ENCODE measurements at regions not wholly inside any gene's neighbourhood (a gene's known extent, or its start where the extent isn't known, plus 50 kb on each side); places are given as distances from the start of the nearest gene placed in this dataset.

GRCh38 chr9:71368157-71368556 lies 246.7 kb upstream of the TRPM3 start:
- H3K27ac ChIP-seq: no peak overlapping the region
- no peak for TF ChIP-seq CTCF (conservative IDR thresholded peaks at IDR 0.05)

- TF ChIP-seq CTCF (conservative IDR thresholded peaks at IDR 0.05): no peak
- no peak overlapping the region for H3K27ac ChIP-seq
These were observed 242.9 kb upstream of the TRPM3 start for GRCh38 chr9:71364186-71364955.

GRCh38 chr9:71363286-71363961 lies 242.0 kb upstream of the TRPM3 start:
- no peak for TF ChIP-seq CTCF (conservative IDR thresholded peaks at IDR 0.05)
- H3K27ac ChIP-seq: no peak overlapping the region

GRCh38 chr9:71361357-71361756 lies 239.9 kb upstream of the TRPM3 start:
- TF ChIP-seq CTCF (conservative IDR thresholded peaks at IDR 0.05): no peak
- H3K27ac ChIP-seq: no peak overlapping the region

GRCh38 chr9:71357346-71357745 lies 235.9 kb upstream of the TRPM3 start:
- H3K27ac ChIP-seq: no peak overlapping the region
- no peak for TF ChIP-seq CTCF (conservative IDR thresholded peaks at IDR 0.05)

- no peak overlapping the region for H3K27ac ChIP-seq
- TF ChIP-seq CTCF (conservative IDR thresholded peaks at IDR 0.05): no peak
These were observed 234.5 kb upstream of the TRPM3 start for GRCh38 chr9:71355884-71356283.

GRCh38 chr9:71353720-71354119 lies 232.3 kb upstream of the TRPM3 start:
- TF ChIP-seq CTCF (conservative IDR thresholded peaks at IDR 0.05): no peak

More at GRCh38 chr9:71353720-71354119, 232.3 kb upstream of the TRPM3 start:
- no peak overlapping the region for H3K27ac ChIP-seq
